ENCODE measurements at regions not wholly inside any gene's neighbourhood (a gene's known extent, or its start where the extent isn't known, plus 50 kb on each side); places are given as distances from the start of the nearest gene placed in this dataset.

DNA sequence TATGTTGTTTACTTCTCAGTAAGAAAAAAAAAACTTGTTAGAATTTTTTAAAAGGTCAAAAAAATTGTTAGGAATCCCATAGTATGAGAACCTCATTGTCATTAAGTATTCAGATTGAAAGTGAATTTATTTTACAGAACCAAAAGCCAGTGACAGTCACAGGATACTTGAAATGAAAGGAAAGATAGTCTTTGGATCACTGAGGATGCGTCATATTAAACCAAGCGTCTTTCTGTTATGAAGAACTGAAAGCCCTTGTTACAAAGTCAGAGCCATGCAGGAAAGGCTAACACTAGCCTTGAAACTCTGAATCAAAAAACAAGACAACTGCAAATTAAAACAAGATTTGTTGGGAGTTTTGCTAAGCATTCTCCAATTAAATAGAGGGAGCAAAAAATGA, 1348.0 kb upstream of the SLC10A2 start:
- FAIRE-seq: no peak
- no peaks in the 10 kb centered on the region for H3K36me3 ChIP-seq (ENCODE audit: control insufficient read depth, insufficient read depth, low read length)
- TF ChIP-seq, protein P1, sequence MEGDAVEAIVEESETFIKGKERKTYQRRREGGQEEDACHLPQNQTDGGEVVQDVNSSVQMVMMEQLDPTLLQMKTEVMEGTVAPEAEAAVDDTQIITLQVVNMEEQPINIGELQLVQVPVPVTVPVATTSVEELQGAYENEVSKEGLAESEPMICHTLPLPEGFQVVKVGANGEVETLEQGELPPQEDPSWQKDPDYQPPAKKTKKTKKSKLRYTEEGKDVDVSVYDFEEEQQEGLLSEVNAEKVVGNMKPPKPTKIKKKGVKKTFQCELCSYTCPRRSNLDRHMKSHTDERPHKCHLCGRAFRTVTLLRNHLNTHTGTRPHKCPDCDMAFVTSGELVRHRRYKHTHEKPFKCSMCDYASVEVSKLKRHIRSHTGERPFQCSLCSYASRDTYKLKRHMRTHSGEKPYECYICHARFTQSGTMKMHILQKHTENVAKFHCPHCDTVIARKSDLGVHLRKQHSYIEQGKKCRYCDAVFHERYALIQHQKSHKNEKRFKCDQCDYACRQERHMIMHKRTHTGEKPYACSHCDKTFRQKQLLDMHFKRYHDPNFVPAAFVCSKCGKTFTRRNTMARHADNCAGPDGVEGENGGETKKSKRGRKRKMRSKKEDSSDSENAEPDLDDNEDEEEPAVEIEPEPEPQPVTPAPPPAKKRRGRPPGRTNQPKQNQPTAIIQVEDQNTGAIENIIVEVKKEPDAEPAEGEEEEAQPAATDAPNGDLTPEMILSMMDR (IDR thresholded peaks at IDR 0.05; ENCODE audit: insufficient read depth, low read length, severe bottlenecking): no peak
- DNase-seq (ENCODE audit: low read depth): no peak
- no peaks in the 10 kb centered on the region for H3K27me3 ChIP-seq (ENCODE audit: control insufficient read depth, insufficient read depth, low read length)
- no peak overlapping the region for H3K4me3 ChIP-seq (ENCODE audit: low read depth, low read length)

DNA sequence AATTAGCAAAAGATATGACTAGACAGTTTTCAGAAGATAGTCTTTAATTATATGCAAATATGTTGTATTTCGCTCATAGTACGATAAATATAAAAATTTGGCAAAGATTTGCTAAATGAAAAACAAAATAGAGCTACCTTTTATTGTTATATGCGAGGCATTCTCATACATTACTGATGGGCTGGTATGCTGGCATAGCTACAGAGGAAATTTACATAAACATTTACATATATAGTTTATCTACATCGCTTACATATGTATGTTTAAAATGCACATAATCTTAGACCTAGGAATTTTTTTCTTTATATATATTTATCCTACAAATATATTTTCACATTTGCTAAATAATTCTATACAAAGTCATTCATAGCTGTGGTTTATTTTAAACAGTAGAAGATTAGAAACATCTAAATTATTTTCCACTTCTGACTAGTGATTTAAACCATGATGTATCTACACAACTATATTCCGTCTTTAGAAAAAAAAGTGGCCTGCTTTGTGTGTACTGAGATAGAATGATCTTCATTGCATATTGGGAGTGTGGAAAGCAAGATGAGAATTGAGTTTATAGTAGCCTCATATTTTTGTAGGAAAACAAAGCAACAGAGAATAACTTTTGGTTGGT, 1345.0 kb upstream of the SLC10A2 start:
- TF ChIP-seq, protein P1 (IDR thresholded peaks at IDR 0.05; ENCODE audit: insufficient read depth, low read length, severe bottlenecking): no peak
- Histone ChIP-seq H3K27me3 (ENCODE audit: control insufficient read depth, insufficient read depth, low read length) (no peaks in the 10 kb centered on the region), H3K36me3 (ENCODE audit: control insufficient read depth, insufficient read depth, low read length) (no peaks in the 10 kb centered on the region), H3K4me3 (ENCODE audit: low read depth, low read length) (no peak overlapping the region)
- DNase-seq (ENCODE audit: low read depth): no peak
- FAIRE-seq: no peak

DNA sequence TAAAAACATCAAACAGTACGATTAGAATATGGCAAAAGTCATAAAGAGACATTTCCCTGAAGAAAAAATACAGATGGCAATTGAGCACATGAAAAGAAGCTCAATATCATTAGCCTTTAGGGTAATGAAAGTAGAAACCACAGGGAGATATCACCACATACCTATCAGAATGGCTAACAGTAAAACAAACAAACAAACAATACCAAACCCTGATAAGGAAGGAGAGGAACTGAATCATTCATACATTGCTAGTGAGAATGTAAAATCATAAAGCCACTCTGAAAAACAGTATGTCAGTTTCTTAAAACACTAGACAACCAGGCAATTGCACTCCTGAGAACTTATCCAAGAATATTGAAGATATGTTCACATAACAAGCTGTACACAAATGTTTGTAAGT, 1342.5 kb upstream of the SLC10A2 start:
- no peak overlapping the region for H3K4me3 ChIP-seq (ENCODE audit: low read depth, low read length)
- no peaks in the 10 kb centered on the region for H3K27me3 ChIP-seq (ENCODE audit: control insufficient read depth, insufficient read depth, low read length)
- TF ChIP-seq, protein P1 (IDR thresholded peaks at IDR 0.05; ENCODE audit: insufficient read depth, low read length, severe bottlenecking): no peak
- no peaks in the 10 kb centered on the region for H3K36me3 ChIP-seq (ENCODE audit: control insufficient read depth, insufficient read depth, low read length)
- FAIRE-seq (no peak), DNase-seq (ENCODE audit: low read depth) (peak; percentile 78)

DNA sequence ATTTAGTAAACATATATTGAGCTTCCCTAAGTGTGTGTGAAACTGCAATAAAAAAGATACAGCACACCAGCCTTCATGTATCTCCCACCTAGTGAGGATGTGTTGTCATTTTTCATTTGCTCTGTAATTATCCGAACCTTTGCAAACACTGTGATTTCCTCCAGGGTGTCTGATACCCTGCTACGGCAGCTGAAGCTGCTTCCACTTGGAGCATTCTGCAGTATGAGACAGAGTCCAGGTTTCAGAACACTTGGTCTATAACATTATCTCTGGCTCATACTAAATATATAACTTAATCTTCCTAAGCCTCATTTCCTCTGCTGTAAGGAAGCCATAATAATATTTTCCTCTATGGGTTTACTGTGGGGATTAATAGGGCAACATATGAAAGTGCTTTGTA, 1338.1 kb upstream of the SLC10A2 start:
- H3K27me3 ChIP-seq (ENCODE audit: control insufficient read depth, insufficient read depth, low read length): no peaks in the 10 kb centered on the region
- DNase-seq (ENCODE audit: low read depth): no peak
- TF ChIP-seq, protein P1 (IDR thresholded peaks at IDR 0.05; ENCODE audit: insufficient read depth, low read length, severe bottlenecking): no peak
- FAIRE-seq: no peak
- no peaks in the 10 kb centered on the region for H3K36me3 ChIP-seq (ENCODE audit: control insufficient read depth, insufficient read depth, low read length)
- no peak overlapping the region for H3K4me3 ChIP-seq (ENCODE audit: low read depth, low read length)

DNA sequence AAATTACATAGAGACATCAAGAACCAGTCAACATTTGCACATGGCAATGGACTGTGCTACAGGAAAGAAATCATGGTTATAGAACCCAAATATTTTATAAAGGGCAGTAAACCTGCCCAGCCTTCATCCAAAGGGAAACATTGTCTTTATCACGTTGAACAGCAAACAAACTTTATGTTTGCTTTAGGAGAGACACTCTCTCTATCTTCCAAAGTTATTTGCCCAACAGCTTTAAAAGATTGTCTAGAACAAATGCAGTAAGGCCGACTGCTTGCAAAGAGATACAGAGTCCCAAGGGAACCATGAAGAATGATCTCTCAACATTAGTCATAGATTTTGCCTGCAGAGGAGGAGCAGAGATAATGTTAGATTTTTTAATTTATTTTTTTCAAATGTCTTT, 1323.5 kb upstream of the SLC10A2 start:
- TF ChIP-seq, protein P1 (IDR thresholded peaks at IDR 0.05; ENCODE audit: insufficient read depth, low read length, severe bottlenecking): no peak
- DNase-seq (ENCODE audit: low read depth) (no peak), FAIRE-seq (no peak)
- H3K36me3 ChIP-seq (ENCODE audit: control insufficient read depth, insufficient read depth, low read length): no peaks in the 10 kb centered on the region
- H3K4me3 ChIP-seq (ENCODE audit: low read depth, low read length): no peak overlapping the region
- H3K27me3 ChIP-seq (ENCODE audit: control insufficient read depth, insufficient read depth, low read length): no peaks in the 10 kb centered on the region

DNA sequence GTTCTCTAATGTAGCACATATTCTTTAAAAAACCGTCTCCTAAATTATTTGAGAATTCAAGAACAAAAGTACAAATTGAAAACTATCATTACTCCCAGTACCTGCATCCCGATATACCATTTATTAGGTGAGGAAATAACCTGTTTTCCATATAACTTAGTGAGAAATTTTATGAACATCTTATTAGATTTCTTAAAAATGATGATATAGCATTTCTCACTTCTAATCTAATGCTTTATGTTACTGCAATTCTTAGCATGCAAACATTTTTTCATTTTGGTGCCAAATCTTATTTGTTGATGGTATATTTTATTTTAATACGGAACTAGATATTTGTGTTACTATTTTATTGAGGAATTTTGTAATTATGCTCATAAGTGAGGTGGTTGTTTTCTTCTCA, 1321.3 kb upstream of the SLC10A2 start:
- FAIRE-seq: no peak
- H3K36me3 ChIP-seq (ENCODE audit: control insufficient read depth, insufficient read depth, low read length): no peaks in the 10 kb centered on the region
- TF ChIP-seq, protein P1 (IDR thresholded peaks at IDR 0.05; ENCODE audit: insufficient read depth, low read length, severe bottlenecking): no peak
- no peak overlapping the region for H3K4me3 ChIP-seq (ENCODE audit: low read depth, low read length)
- no peak for DNase-seq (ENCODE audit: low read depth)
- no peaks in the 10 kb centered on the region for H3K27me3 ChIP-seq (ENCODE audit: control insufficient read depth, insufficient read depth, low read length)
